Suppressor macrophage (primary cell): ENCODE measurements at regions not wholly inside any gene's neighbourhood (a gene's known extent, or its start where the extent isn't known, plus 50 kb on each side); places are given as distances from the start of the nearest gene placed in this dataset.

Experiments used
- DNase-seq, 4 experiments: peaks; one replicate each; pipeline ENCODE4 v3.0.0-alpha.2; 2020 to 2022

DNA sequence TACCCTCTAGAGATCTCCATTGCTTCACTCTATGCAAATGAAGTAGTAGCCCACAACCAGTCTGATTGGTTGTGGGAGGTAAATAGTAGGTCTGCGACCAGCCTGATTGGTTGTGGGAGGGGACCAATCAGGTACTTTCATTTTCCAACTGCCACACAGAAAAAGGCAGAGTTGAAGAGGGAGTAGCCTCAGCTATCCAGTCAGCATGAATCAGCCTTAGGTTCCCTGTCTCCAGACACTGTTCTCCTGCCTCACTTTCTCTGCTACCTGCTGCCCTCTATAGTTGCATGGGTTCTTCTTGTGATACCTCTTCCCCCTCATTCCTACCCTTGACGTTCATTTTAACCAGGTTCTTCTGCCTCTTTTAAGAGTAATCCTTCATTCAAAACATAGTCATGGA is 114.5 kb upstream of the LYZL1 start:
- no peak for DNase-seq

DNA sequence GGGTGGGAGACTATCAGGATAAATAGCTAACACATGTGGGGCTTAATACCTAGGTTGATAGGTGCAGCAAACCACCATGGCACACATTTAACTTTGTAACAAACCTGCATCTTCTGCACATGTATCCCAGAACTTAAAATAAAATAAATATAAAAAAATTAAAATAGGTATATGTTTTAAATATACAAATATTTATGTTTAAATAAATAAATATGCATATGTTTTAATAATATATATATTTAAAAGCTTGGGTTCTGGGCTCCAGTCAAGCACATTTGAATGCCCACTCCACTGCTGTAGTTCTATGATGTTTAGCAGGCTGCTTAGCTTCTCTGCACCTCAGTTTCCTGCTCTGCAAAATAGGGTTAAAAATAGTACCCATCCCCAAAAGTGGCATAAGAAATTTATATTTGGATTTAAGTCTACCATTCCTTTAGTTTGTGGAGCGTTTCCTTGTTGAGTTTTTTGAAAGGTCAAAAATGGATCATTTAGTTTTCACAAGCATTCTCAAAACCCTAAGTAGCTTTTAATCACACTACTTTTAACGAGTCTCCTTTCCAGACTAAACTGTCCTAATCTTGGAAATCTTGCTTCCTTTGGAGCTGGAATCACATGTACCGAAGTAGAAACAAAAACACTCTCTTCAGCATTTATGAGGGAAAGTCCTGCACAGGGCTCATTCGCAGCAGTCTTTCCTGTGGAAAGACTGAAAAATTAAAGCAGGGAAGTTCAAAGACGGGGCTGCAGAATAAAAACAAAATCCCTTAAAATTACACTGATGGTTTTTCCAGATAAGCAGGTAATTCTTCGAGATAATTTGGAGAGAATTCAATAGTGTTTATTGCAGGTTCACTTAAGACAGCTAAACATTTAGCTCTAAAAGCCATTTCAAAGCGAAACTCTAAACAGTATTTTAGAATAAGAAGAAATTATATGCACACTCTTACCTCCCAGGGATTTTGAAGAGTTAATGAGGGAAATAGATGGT is 111.7 kb upstream of the LYZL1 start:
- no peak for DNase-seq

DNA sequence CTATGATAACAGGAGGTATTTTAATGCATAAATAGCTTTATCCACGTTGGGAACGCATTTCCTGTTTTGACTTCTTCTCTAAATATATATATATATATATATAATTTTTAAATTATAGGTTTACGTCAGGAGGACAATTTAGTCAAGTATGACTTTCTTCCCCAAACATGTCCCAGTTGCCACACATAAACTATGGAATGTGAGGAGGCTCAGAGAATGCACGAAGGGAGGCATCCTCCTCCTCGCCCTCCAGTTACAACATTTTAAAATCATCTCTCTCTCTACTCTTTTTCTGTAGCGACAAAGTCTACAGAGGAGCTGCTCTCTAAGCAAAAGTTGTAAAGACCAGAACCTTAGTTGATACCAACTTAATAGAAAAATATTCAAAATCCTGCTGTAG is 106.9 kb upstream of the LYZL1 start:
- DNase-seq, result no peak

DNA sequence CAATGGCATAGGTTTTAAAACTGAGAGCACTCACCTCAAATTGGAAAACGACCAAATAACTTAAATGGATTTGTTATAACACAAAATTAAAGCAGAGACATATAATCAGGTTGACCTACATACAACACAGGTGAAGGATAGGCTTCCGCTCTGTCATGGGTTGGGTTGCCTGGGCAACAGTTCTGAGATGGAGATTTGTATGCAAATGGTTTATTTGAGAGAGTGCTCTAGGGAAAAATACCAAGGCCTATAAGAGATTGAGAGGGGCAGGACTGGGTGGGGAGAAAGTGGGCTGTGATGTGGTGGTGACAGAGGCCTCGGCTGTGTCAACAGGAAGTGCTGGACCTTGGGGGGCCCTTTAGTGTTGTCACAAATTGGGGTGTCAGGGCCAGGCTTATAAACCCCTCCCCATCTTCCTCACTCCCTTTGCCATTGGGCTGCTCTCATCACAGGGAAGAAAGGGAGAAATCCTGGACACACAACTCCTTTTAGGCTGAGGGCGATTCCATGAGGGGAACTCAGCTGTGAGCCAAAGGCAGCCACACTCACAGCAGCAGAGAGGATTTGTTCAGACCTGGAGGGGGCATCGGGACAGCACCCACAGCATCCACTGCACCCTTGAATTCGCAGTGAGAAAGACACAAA is 105.4 kb upstream of the LYZL1 start:
- DNase-seq, result no peak

DNA sequence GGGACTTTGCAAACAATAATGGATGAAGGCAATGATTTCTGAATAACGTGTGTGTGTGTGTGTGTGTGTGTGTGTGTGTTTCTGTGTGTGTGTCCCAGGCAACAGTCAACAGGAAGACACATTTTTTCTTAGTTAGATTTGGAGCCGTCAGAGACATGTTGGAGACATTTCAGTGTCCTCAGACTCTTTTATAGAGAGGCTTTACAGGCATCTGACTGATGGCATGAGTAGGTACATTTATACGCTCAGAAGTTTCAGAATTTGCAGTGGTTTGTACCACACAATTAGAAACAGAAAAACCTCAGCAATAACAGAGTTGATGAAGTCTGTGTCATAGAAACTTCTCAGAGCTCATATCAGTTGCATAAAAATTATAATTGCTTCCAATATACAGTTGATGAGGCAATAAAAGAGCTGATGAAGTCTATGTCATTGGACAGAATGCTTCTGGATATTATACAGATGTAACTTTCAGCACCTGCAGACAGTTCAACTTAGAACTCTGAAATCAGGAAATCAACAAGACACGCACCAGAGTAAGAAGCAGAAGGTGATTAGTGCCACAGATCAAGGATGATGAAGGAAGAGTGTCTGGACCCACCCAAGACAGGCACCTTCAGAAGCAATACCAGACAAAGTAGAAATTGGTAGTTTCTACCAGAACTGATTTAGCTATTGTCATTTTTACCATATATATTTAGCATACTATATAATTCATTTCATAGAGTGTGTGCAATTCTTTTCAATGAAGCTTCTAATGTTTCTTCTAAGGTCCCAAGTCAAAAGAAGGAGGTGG is 104.5 kb upstream of the LYZL1 start:
- DNase-seq, result no peak

DNA sequence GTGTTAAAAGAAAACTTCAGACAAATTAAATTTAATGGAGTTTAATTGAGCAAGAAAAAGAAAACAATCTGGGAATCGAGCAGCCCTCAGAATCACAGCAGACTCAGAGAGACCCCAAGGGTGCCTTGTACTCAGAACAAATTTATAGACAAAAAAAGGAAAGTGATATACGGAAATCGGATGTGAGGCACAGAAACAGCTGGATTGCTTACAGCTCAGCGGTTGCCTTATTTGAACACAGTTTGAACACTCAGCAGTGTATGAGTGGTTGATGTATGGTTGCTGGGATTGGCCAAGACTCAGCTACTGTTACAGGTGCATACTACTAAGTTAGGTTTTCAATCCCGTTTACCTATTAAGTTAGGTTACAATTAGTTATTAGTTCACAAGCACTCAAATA is 103.8 kb upstream of the LYZL1 start:
- no peak for DNase-seq

DNA sequence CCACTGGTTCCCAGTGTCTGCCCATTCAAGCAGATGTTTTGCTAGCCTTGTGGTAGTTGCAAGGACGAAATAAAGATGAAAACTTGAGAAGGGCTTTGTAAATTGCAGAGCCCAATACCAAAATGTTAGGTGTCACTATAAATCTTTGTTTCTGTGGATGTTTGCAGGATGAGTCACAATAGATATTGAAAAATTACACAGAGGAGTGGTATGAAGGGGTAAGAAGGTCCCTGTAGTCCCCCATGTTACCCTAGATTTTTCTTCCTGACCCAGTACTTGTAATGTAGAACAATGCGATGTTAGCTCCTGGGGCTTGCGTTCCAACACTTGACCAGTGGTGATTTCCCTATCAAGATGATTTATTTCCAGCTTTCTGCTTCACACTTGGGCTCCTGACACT is 102.6 kb upstream of the LYZL1 start:
- DNase-seq, result no peak

DNA sequence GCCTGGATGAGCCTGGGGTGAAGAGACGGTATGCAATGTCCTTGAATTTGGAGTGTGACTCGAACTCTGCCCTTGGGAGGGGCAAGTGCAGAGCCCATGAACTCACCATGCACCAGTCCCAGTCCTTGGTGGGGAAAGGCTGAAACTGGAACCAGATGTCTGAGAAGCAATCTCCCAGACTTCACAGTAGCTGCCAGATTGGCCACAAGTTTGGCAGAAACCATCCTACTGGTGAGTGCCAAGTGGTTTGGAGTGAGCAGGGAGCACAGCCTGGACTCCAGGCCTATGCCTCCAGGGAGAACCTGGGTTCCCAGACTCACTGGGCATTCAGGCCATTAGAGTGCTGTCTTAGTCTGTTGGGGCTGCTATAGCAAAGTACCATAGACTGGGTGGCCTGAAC is 99.6 kb upstream of the LYZL1 start:
- DNase-seq, result no peak

DNA sequence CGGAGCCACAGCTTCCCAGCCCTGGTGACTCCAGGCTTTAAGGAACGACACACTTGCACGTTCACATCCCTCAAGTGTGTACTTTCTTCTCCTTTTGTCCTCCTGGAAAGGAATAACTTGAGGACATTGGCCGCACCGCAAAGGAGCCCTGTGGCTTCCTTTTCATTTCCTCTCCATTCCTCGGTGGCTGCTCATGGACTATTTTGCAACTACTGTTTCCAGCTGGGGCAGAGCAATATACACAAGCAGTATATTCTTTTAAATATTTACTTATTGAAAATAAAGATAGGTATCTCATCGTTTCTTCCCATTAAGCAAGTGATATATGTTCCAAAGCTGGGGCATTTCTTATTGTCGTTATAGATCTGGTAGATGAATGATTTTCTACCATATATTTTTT is 97.2 kb upstream of the LYZL1 start:
- DNase-seq, result no peak

DNA sequence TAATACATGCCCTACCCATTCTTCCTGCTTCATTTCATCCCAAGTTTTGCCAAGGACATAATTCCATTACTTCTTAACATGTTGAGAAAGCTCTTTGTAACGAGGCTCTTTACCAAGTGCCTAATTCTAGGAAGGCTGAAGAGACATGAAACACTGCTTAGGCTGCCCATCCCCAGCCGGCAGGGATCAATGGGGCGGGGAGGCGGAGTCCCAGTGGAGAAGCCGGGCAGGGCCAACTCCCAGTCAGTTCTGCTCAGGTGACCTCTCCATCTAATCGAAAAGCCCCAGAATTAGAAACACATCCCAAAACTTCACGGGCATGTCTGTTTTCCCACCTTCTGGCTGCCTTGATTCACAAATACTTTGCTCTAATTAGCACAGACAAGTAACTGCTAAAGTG is 89.5 kb upstream of the LYZL1 start:
- no peak for DNase-seq

DNA sequence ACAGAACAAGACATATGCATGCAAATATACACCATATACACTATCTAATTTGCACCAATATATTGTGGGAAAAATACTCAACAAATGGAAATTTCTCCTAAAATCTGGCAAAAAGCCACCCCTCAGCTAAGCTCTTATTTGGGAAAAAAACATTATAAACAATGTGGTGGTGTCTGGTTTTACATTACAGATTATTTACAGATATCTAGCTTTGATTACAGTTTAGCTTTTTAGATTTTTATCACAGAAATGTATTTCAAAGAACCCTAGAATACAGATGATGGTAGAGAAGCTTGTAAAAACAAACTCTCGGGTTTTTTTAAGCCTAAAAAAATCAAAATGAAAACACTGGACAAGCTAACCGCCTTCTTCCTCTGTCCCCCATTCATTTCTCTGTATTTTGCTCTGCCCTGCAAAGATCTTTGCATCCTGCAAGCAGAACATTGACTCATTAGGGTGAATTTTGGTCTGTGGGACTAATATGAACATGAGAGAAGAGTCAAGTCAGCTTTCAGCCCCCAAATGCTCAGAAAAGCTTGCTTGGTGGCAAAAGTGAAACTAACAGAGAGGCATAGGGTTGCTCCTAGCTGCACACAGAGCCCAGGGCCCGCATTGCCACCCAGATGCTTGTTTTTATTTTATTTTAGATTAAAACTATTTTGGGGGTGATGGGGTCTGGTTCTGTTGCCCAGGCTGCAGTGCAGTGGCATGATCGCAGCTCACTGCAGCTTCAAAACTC is 88.8 kb upstream of the LYZL1 start:
- DNase-seq, result no peak

DNA sequence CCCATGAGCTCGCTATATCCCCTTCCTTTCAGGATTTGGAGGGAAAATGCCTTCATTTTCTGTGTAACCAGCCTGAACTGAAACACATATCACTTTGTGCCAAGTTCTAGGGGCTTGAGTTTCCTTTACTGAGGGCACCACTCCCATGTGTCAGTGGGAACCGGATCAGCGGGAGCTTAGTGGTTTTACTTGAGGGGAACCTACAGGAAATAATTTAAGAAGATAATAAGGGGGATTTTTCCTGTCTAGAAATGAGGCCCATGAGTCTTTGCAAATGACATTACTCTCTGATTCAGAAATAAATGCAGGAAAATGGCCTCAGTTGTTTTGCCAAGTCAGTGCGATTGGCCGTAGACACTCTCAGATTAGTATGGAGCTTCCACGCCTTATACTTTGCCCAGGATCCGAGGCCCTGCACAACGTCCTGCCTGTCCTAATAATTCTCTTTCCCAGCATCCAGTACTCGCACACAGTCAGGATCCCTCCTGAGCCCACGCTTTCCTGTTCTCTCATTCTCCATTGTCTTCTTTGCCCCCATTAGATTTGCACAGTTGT is 86.4 kb upstream of the LYZL1 start:
- no peak for DNase-seq

DNA sequence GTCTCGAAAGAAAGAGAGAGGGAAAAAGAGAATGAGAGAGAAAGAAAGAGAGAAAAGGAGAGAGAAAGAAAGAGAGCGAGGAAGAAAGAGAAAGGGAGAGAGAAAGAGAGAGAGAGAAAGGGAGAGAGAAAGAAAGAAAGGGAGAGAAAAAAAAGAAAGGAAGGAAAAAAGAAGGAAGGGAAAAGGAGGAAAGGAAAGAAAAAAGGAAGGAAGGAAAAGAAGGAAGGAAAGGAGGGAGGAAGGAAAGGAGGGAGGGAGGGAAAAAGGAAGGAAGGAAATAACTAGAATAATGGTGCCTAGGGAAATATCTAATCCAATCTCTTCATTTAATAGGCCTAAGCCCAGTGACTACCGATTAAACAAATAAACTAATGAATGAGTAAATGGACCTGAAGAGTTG is 85.4 kb upstream of the LYZL1 start:
- DNase-seq, result no peak

DNA sequence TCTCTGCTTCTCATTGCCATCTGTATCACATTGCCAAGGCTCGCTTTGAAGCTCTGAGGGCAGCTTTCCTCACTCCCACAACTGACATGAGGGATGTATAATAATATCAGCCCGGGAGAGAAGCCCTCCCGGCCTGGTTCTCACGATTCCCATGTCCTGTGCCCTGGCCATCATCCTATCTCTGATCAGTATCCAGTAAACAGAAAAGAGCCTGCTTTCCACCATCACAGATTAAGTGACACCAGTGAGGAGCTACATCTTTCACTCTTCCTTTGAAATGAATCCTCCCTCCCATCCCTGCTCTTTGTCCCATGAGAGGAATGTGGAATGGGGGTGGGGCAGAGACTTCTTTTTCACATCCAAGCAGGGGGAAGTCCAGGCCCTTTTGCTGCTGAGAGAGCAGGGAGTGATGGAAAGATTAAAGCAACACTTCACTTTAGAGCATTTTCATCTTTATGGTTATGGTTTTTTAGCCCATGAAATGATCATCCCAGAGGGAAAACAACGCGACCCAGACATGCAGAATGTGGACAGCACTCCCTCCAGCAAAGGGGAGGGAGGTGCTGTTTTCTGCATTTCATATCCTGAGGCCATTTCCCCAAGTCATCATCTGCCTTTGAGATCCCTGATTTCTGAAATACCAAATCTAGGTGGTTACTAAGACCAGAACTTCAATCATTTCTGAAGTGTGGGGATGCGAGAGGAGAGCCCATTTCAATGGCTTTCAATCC is 84.6 kb upstream of the LYZL1 start:
- no peak for DNase-seq

DNA sequence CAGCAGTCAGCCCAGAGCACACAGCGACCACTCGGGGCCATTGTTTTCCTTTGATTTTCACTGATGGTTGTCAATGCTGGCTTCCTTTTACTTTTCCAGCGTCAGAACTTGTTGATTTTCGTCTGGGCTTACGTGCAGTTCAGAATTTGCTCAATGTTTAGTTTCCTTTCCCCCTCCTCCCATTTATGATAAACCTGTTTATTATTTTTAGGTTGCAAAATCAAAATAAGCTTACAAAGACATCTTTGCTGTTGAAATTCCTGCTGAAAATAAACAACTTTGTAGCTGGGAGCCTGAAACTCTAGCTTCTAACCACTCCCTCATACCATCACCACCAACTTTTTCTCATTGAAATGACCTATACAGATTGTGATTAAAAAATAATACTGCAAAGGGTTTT is 83.1 kb upstream of the LYZL1 start:
- DNase-seq, result no peak

DNA sequence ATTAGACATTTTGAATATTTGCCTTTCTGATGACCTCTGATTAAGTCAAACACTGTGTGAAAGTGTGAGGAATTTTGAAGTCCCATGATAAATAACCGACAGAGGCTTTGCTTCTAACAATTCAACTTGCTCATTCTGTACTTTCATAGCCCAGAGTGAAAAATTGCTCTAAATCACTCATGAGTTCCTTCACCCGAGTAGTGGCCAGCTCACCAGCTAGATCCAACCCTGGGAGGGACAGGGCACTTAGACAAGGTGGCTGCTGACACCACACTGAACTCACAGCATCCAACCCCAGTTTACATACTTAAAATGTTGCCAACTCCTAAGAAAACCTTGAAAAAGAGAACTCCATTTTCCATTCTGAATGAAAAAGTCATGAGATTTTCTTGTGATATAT is 80.0 kb upstream of the LYZL1 start:
- no peak for DNase-seq

DNA sequence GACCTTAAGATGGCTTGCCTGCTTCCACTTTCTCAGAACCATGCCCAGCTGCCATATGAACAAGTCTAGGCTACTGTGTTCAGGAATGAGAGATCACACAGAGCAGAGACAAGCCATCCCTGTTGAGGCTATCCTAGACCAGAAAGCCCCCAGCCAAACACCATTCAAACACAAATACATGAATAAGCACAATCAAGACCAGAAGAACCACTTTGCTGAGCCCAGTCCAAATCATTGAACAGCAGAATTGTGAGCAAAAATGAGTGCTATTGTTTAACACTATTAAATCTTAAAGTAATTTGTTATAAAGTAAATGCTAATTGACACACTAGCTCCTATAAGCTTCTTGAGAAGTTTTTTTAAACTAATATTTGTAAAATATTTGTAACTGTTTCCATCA is 79.0 kb upstream of the LYZL1 start:
- DNase-seq, result no peak

DNA sequence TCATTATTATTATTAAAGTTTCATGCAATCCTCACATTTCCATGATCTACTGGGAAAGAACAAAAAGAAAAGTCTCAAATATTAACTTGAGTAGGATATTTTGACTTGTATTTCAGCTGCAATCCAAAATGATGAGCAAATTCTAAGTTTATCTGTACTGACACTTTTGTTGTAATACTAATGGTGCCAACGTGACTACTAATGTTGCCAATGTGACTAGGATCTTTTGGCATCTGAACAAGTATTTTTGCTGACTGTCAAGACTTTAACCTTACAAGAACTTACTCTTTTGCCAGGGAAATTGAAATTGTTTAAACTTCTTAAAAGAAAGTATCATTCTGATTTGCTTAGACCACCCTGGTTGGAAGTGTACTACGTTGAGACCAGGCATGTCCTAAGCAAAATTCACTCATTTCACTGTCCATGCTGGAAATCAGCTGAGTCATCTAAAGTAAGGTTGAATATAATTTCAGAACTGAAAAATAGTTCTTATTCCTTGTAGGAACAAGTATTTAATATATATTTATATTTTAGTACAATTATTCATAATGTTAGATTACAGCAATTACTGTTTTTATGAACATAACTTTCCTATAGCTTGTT is 78.5 kb upstream of the LYZL1 start:
- no peak for DNase-seq

DNA sequence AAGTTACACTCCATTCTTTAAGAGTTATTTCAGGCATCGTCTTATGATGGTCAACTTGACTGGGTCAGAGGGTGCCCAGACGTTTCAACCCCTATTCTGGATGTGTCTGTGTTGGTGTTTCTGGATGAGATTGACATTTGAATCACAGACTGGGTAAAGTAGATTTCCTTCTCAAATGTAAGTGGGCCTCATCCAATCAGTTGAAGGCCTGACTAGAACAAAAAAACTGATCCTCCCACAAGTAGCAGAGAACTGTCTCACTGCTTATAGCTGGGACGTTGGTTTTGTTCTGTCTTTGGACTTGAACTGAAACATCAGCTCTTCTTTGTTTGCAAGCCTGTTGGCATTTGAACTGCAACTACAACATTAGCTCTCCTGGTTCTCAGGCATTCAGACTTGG is 76.3 kb upstream of the LYZL1 start:
- DNase-seq, result no peak

DNA sequence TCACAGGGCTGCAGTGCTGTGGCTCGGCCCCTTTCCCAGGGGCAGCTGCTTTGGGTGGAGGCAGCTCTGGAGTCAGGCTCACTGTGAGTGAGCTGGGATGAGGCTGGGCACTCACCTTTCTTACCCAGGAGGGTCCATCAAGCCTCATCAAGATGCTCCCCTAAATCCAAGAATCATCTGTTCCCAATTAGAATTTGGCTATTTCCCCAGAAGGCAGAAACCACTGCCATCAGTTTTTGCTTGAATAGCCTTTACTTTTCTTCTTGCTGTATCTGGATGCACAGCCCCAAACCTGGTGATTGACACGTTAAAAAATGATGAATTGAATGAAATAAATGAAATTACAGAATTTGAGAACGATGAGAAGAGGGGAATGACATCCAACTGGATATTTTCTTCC is 74.3 kb upstream of the LYZL1 start:
- no peak for DNase-seq

DNA sequence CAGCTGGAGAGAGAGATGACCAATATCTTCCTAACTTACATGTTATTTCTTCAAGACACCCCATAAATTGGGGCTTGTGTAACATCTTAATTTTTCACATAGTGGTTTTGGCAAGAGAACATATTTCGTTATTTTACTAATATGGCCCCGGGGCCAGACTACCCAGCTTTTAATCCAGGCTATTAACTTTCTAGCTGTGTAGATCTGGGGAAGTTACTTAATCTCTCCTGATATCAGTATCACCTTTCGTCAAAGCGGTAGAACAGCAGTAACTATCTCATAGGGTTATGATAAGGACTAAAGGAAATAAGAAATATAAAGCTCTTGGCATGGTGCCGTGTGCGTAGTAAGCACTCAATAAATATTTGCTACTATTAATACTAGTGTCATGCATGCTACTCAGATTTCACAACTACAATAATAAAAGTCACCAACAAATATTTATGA is 71.6 kb upstream of the LYZL1 start:
- no peak for DNase-seq
